ENCODE measurements at regions not wholly inside any gene's neighbourhood (a gene's known extent, or its start where the extent isn't known, plus 50 kb on each side); places are given as distances from the start of the nearest gene placed in this dataset.

- no peak overlapping the region for H3K4me3 ChIP-seq (ENCODE audit: low read depth, low read length)
- no peak for DNase-seq (ENCODE audit: low read depth)
- TF ChIP-seq POLR2A (IDR thresholded peaks at IDR 0.05; ENCODE audit: extremely low read depth, insufficient read length) (no peak), MYC (IDR thresholded peaks at IDR 0.05; ENCODE audit: low read depth, low read length) (no peak), MAX (IDR thresholded peaks at IDR 0.05; ENCODE audit: low read depth, low read length) (no peak), CTCF (IDR thresholded peaks at IDR 0.05; ENCODE audit: low read depth, low read length) (no peak)
Measured at GRCh38 chr3:29088579-29088978, 192.3 kb upstream of the RBMS3 start.

GRCh38 chr3:29090912-29091597 is 189.8 kb upstream of the RBMS3 start:
- TF ChIP-seq POLR2A (IDR thresholded peaks at IDR 0.05; ENCODE audit: extremely low read depth, insufficient read length) (no peak), CTCF (IDR thresholded peaks at IDR 0.05; ENCODE audit: low read depth, low read length) (no peak), MAX (IDR thresholded peaks at IDR 0.05; ENCODE audit: low read depth, low read length) (no peak), MYC (IDR thresholded peaks at IDR 0.05; ENCODE audit: low read depth, low read length) (no peak)
- no peak for DNase-seq (ENCODE audit: low read depth)
- no peak overlapping the region for H3K4me3 ChIP-seq (ENCODE audit: low read depth, low read length)

- TF ChIP-seq MYC (IDR thresholded peaks at IDR 0.05; ENCODE audit: low read depth, low read length) (no peak), POLR2A (IDR thresholded peaks at IDR 0.05; ENCODE audit: extremely low read depth, insufficient read length) (no peak), CTCF (IDR thresholded peaks at IDR 0.05; ENCODE audit: low read depth, low read length) (no peak), MAX (IDR thresholded peaks at IDR 0.05; ENCODE audit: low read depth, low read length) (no peak)
- DNase-seq (ENCODE audit: low read depth), result no peak
- H3K4me3 ChIP-seq (ENCODE audit: low read depth, low read length), result no peak overlapping the region
Measured at GRCh38 chr3:29091599-29092189, 189.2 kb upstream of the RBMS3 start.

- H3K4me3 ChIP-seq (ENCODE audit: low read depth, low read length), result no peak overlapping the region
- no peak for DNase-seq (ENCODE audit: low read depth)
- TF ChIP-seq MAX (IDR thresholded peaks at IDR 0.05; ENCODE audit: low read depth, low read length) (no peak), CTCF (IDR thresholded peaks at IDR 0.05; ENCODE audit: low read depth, low read length) (no peak), POLR2A (IDR thresholded peaks at IDR 0.05; ENCODE audit: extremely low read depth, insufficient read length) (no peak), MYC (IDR thresholded peaks at IDR 0.05; ENCODE audit: low read depth, low read length) (no peak)
Measured at GRCh38 chr3:29092348-29092747, 188.5 kb upstream of the RBMS3 start.

GRCh38 chr3:29099296-29099695 is 181.6 kb upstream of the RBMS3 start:
- no peak overlapping the region for H3K4me3 ChIP-seq (ENCODE audit: low read depth, low read length)
- no peak for TF ChIP-seq MYC (IDR thresholded peaks at IDR 0.05; ENCODE audit: low read depth, low read length)
- TF ChIP-seq POLR2A (IDR thresholded peaks at IDR 0.05; ENCODE audit: extremely low read depth, insufficient read length), result no peak
- no peak for TF ChIP-seq CTCF (IDR thresholded peaks at IDR 0.05; ENCODE audit: low read depth, low read length)
- no peak for TF ChIP-seq MAX (IDR thresholded peaks at IDR 0.05; ENCODE audit: low read depth, low read length)
- no peak for DNase-seq (ENCODE audit: low read depth)
